Hippocampal formation (tissue), 2 donors: ENCODE measurements at regions not wholly inside any gene's neighbourhood (a gene's known extent, or its start where the extent isn't known, plus 50 kb on each side); places are given as distances from the start of the nearest gene placed in this dataset.
A peak's percentile ranks its signal among the peaks of the same experiment; 100 is the strongest.

Experiments
- DNase-seq, 2 donors: peaks; one replicate each; lab custom pipeline; 2025; lab: John Stamatoyannopoulos, UW

- DNase-seq, result no peak
These were observed 454.1 kb downstream of the SOX9 start for GRCh38 chr17:72574675-72575510.

- peak in 1 of 2 donors; percentile 50 for DNase-seq
These were observed 454.9 kb downstream of the SOX9 start for GRCh38 chr17:72575542-72576233.

- peak; percentile 38 to 56 for DNase-seq
These were observed 455.5 kb downstream of the SOX9 start for GRCh38 chr17:72576289-72576759.

GRCh38 chr17:72578817-72579470 lies 458.1 kb downstream of the SOX9 start:
- DNase-seq, result no peak

- no peak for DNase-seq
These were observed 459.1 kb downstream of the SOX9 start for GRCh38 chr17:72579990-72580320.

- peak in 1 of 2 donors; percentile 22 for DNase-seq
These were observed 459.7 kb downstream of the SOX9 start for GRCh38 chr17:72580321-72581127.

- DNase-seq, result no peak
These were observed 466.3 kb downstream of the SOX9 start for GRCh38 chr17:72587156-72587555.

GRCh38 chr17:72587773-72588511 lies 467.1 kb downstream of the SOX9 start:
- no peak for DNase-seq

GRCh38 chr17:72588561-72588960 lies 467.7 kb downstream of the SOX9 start:
- no peak for DNase-seq

- no peak for DNase-seq
These were observed 468.1 kb downstream of the SOX9 start for GRCh38 chr17:72588961-72589360.

GRCh38 chr17:72590382-72590781 lies 469.6 kb downstream of the SOX9 start:
- DNase-seq, result no peak

- no peak for DNase-seq
These were observed 470.1 kb downstream of the SOX9 start for GRCh38 chr17:72590882-72591281.

- DNase-seq, result no peak
These were observed 470.7 kb downstream of the SOX9 start for GRCh38 chr17:72591289-72592241.

- peak; percentile 53 to 71 for DNase-seq
These were observed 471.6 kb downstream of the SOX9 start for GRCh38 chr17:72592242-72592966.

GRCh38 chr17:72592967-72593325 lies 472.1 kb downstream of the SOX9 start:
- DNase-seq, result no peak

GRCh38 chr17:72594248-72594647 lies 473.4 kb downstream of the SOX9 start:
- no peak for DNase-seq
